B cell (primary cell): ENCODE measurements at regions not wholly inside any gene's neighbourhood (a gene's known extent, or its start where the extent isn't known, plus 50 kb on each side); places are given as distances from the start of the nearest gene placed in this dataset.

Experiments used
- ATAC-seq: fragments of 200-7000 bp; cut with Tn5 transposase; one replicate; pipeline ENCODE4 v1.10.0; 2021; ENCODE audit warnings: low read depth, mild to moderate bottlenecking, moderate number of reproducible peaks, moderate library complexity
- CTCF ChIA-PET: fragments of 350-600 bp; sonication (Branson Sonifier 250); formaldehyde crosslinking; loops from one replicate; lab custom pipeline; 2021; ENCODE audit warnings: antibody characterized with exemption, inconsistent platforms; lab: Charles Lee
- POLR2A ChIA-PET: fragments of 350-600 bp; sonication (Branson Sonifier 250); formaldehyde crosslinking; loops from one replicate; lab custom pipeline; 2021; ENCODE audit warnings: antibody characterized with exemption; lab: Charles Lee
- DNase-seq: peaks from one replicate; pipeline ENCODE4 v3.0.0; 2013
- H2AFZ ChIP-seq: 2 replicates; pipeline ENCODE4 v1.6.1; 2012; ENCODE audit warnings: mild to moderate bottlenecking, low read depth, low read length; ENCODE audit not compliant: insufficient read depth, poor library complexity, severe bottlenecking
- H3K27ac ChIP-seq, 2 donors: 1 replicate in 1 of 2; 2 replicates in 1 of 2; pipeline ENCODE4 v1.5.1; 2012 to 2013; ENCODE audit warnings: low read length in 2 of 2, mild to moderate bottlenecking in 2 of 2, moderate library complexity in 1 of 2
- H3K27me3 ChIP-seq, 4 experiments: fragments of 200-600 bp in 1 of 4; sonication (generic) in 1 of 4; replicated peaks in 1 of 4; 1 replicate in 2 of 4; 2 replicates in 2 of 4; pipeline versions ENCODE4 v1.6.1 to v1.7.0; 2013 to 2016; ENCODE audit warnings: low read length in 3 of 4, mild to moderate bottlenecking in 2 of 4, mixed read lengths in 1 of 4, moderate library complexity in 1 of 4; ENCODE audit not compliant: insufficient read depth in 4 of 4, control insufficient read depth in 3 of 4; ENCODE audit errors: control extremely low read depth in 1 of 4
- H3K36me3 ChIP-seq, 2 experiments: replicated peaks in 1 of 2; 1 replicate in 1 of 2; 2 replicates in 1 of 2; pipeline versions ENCODE4 v1.6.1 to v1.7.1; 2013; ENCODE audit warnings: low read length in 1 of 2; ENCODE audit not compliant: insufficient read depth in 2 of 2, control insufficient read depth in 1 of 2; ENCODE audit errors: control extremely low read depth in 1 of 2, extremely low read depth in 1 of 2
- H3K4me1 ChIP-seq, 2 donors: fragments of 200-600 bp in 1 of 2; sonication (generic) in 1 of 2; 1 replicate in 1 of 2; 2 replicates in 1 of 2; pipeline versions ENCODE4 v1.5.1 to v1.6.1; 2013 to 2017; ENCODE audit warnings: low read length in 2 of 2; ENCODE audit not compliant: control insufficient read depth in 2 of 2, insufficient read depth in 2 of 2
- H3K4me2 ChIP-seq: replicated peaks from 2 replicates; pipeline ENCODE3; 2012; ENCODE audit warnings: mild to moderate bottlenecking, low read depth, low read length; ENCODE audit not compliant: poor library complexity, severe bottlenecking
- H3K4me3 ChIP-seq, 5 experiments: fragments of 200-600 bp in 1 of 5; sonication (generic) in 1 of 5; 1 replicate in 3 of 5; 2 replicates in 2 of 5; pipeline versions ENCODE4 v1.5.1 to v1.7.0; 2011 to 2016; ENCODE audit warnings: low read length in 4 of 5, mild to moderate bottlenecking in 4 of 5, low read depth in 2 of 5, control low read depth in 1 of 5, moderate library complexity in 1 of 5; ENCODE audit not compliant: insufficient read depth in 1 of 5; ENCODE audit errors: control extremely low read depth in 1 of 5, extremely low read depth in 1 of 5
- H3K79me2 ChIP-seq: fragments of 200-600 bp; sonication (generic); one replicate; pipeline ENCODE4 v1.6.0; 2016; ENCODE audit warnings: low read length; ENCODE audit not compliant: control insufficient read depth, insufficient read depth
- H3K9ac ChIP-seq: fragments of 200-600 bp; sonication (generic); 2 replicates; pipeline ENCODE4 v1.6.1; 2017; ENCODE audit warnings: mild to moderate bottlenecking, low read length, moderate library complexity
- H3K9me3 ChIP-seq, 3 donors: one replicate each; pipeline versions ENCODE4 v1.6.1 to v1.7.1; 2013; ENCODE audit warnings: low read length in 2 of 3; ENCODE audit not compliant: control insufficient read depth in 2 of 3, insufficient read depth in 1 of 3; ENCODE audit errors: control extremely low read depth in 1 of 3
- H4K20me1 ChIP-seq: 2 replicates; pipeline ENCODE4 v1.6.0; 2012; ENCODE audit warnings: mild to moderate bottlenecking, low read length; ENCODE audit not compliant: insufficient read depth, control insufficient read depth, poor library complexity, severe bottlenecking
- H3K27ac Mint-ChIP-seq: one replicate; pipeline ENCODE4 v1.8.0; 2021; ENCODE audit warnings: mixed read lengths
- H3K27me3 Mint-ChIP-seq: one replicate; pipeline ENCODE4 v1.8.0; 2021; ENCODE audit warnings: mixed read lengths
- H3K4me1 Mint-ChIP-seq: one replicate; pipeline ENCODE4 v1.8.0; 2021; ENCODE audit warnings: mixed read lengths
- H3K4me3 Mint-ChIP-seq: one replicate; pipeline ENCODE4 v1.8.0; 2021; ENCODE audit warnings: mixed read lengths
- H3K9me3 Mint-ChIP-seq: one replicate; pipeline ENCODE4 v1.8.0; 2022; ENCODE audit warnings: mixed read lengths; ENCODE audit not compliant: insufficient read depth
- EZH2 ChIP-seq: IDR thresholded peaks from 2 replicates; pipeline ENCODE4 v1.6.1; 2012; ENCODE audit warnings: borderline replicate concordance, low read depth, mild to moderate bottlenecking, moderate library complexity, low read length; ENCODE audit not compliant: insufficient read depth, poor library complexity, severe bottlenecking
- WGBS: methylation state at CpG from one replicate; pipeline ENCODE4 v1.1.5; 2013; ENCODE audit warnings: missing lambda C conversion rate; ENCODE audit not compliant: insufficient coverage; 5-methylcytosine and 5-hydroxymethylcytosine counted together
- intact Hi-C: fragments of 100-400 bp; cut with micrococcal nuclease; formaldehyde crosslinking; loops from one replicate; pipeline ENCODE4 v1.10.0; 2022
- TF ChIP-seq, protein P1 (sequence below): fragments of 200-600 bp; IDR thresholded peaks from one replicate; pipeline ENCODE4 v1.8.0; 2022; ENCODE audit warnings: antibody characterized with exemption, mild to moderate bottlenecking

DNA sequence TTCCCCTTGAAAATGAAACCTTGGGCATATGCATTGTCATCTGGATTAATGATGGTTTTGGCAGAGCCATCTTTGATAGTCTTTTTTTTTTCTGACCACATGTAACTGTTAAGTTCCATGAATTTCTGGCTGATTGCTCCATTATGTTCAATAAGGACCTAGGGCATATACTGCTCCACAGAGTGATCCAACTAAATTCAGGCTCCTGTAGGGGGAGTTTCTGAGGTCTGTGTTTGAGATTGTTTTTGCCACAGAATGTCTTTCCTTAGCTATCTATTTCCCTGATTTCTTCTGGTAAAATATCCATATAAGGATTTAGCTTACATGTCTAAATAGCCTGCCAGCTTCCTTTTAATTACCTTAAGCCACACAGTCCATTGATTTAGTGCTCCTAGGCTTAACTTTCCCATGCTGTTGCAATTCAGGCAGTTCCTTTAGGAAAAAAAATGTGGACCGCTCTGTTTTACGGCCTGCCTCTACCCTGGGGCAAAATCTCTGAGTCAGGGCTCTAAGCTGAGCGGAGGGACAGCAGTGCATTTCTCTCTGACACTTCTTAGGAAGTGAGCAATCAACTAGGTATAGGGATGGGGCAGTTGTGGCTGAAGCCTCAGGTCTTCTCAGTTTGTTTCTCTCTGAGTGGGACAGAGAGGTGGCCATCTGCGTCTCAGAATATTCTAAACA, 796.2 kb downstream of the NR2F2 start:
- H3K27ac Mint-ChIP-seq, result no peak overlapping the region
- intact Hi-C loops, result no loop called here
- H3K27me3 ChIP-seq, result no peaks in the 10 kb centered on the region
- no peak for TF ChIP-seq EZH2
- TF ChIP-seq, protein P1, sequence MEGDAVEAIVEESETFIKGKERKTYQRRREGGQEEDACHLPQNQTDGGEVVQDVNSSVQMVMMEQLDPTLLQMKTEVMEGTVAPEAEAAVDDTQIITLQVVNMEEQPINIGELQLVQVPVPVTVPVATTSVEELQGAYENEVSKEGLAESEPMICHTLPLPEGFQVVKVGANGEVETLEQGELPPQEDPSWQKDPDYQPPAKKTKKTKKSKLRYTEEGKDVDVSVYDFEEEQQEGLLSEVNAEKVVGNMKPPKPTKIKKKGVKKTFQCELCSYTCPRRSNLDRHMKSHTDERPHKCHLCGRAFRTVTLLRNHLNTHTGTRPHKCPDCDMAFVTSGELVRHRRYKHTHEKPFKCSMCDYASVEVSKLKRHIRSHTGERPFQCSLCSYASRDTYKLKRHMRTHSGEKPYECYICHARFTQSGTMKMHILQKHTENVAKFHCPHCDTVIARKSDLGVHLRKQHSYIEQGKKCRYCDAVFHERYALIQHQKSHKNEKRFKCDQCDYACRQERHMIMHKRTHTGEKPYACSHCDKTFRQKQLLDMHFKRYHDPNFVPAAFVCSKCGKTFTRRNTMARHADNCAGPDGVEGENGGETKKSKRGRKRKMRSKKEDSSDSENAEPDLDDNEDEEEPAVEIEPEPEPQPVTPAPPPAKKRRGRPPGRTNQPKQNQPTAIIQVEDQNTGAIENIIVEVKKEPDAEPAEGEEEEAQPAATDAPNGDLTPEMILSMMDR, result no peak
- H2AFZ ChIP-seq, result no peak overlapping the region
- ChIA-PET CTCF (no interaction called here), POLR2A (no interaction called here)
- no peaks in the 10 kb centered on the region for H3K9me3 ChIP-seq
- H3K36me3 ChIP-seq, result no peaks in the 10 kb centered on the region
- WGBS, result 66% methylated on average over 3 of the region's 4 CpGs
- no peak overlapping the region for H3K4me3 Mint-ChIP-seq
- no peaks in the 10 kb centered on the region for H3K4me1 Mint-ChIP-seq
- H3K27ac ChIP-seq, result no peak overlapping the region
- peaks cover 8% of the 10 kb centered on the region for H3K9me3 Mint-ChIP-seq
- no peak overlapping the region for H3K4me2 ChIP-seq
- H3K79me2 ChIP-seq, result no peaks in the 10 kb centered on the region
- no peaks in the 10 kb centered on the region for H3K27me3 Mint-ChIP-seq
- no peak overlapping the region for H3K9ac ChIP-seq
- ATAC-seq (no peak), DNase-seq (no peak)
- no peaks in the 10 kb centered on the region for H3K4me1 ChIP-seq
- H3K4me3 ChIP-seq, result no peak overlapping the region
- H4K20me1 ChIP-seq, result no peaks in the 10 kb centered on the region

DNA sequence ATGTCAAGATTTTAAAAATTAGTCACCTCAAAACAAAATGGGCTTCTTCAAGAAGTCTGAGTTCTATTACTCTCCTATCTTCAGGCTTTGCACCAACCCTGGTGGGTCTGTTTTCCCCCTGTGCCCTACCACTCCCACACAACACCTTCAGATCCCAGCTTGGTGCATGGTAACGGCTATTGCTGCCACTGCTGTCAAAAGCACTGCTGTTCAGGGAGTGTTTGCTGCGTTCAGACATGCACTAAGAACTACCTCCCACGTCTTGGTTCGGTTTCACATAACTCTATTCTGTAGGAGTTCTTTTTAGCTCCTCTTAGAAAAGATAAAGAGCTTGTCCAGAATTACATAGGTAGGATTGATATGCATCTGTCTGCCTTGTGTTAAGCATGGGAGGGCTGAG, 799.2 kb downstream of the NR2F2 start:
- no peaks in the 10 kb centered on the region for H3K36me3 ChIP-seq
- ChIA-PET POLR2A (no interaction called here), CTCF (no interaction called here)
- WGBS, result 83% methylated on average over 2 of the region's 4 CpGs
- no peak overlapping the region for H3K27ac ChIP-seq
- H3K4me1 ChIP-seq, result no peaks in the 10 kb centered on the region
- ATAC-seq (no peak), DNase-seq (no peak)
- intact Hi-C loops, result no loop called here
- no peaks in the 10 kb centered on the region for H3K79me2 ChIP-seq
- no peaks in the 10 kb centered on the region for H3K27me3 Mint-ChIP-seq
- TF ChIP-seq EZH2, result no peak
- TF ChIP-seq, protein P1, result no peak
- no peak overlapping the region for H3K4me3 Mint-ChIP-seq
- peaks cover 0 to 1% (median 0%) of the 10 kb centered on the region in 3 donors for H3K9me3 ChIP-seq
- H3K4me3 ChIP-seq, result no peak overlapping the region
- H2AFZ ChIP-seq, result no peak overlapping the region
- peaks cover 15% of the 10 kb centered on the region for H3K9me3 Mint-ChIP-seq
- H3K27ac Mint-ChIP-seq, result no peak overlapping the region
- H3K4me2 ChIP-seq, result no peak overlapping the region
- H3K27me3 ChIP-seq, result no peaks in the 10 kb centered on the region
- H4K20me1 ChIP-seq, result no peaks in the 10 kb centered on the region
- no peak overlapping the region for H3K9ac ChIP-seq
- no peaks in the 10 kb centered on the region for H3K4me1 Mint-ChIP-seq
